ENCODE measurements at regions not wholly inside any gene's neighbourhood (a gene's known extent, or its start where the extent isn't known, plus 50 kb on each side); places are given as distances from the start of the nearest gene placed in this dataset.

GRCh38 chr5:2251751-2252150 lies 369.0 kb upstream of the IRX4 start:
- no peaks in the 10 kb centered on the region for H3K36me3 ChIP-seq (ENCODE audit: control insufficient read depth in 2 of 2, insufficient read depth in 2 of 2, low read length in 1 of 2)
- H3K9me3 ChIP-seq (ENCODE audit: control insufficient read depth in 2 of 2, insufficient read depth in 1 of 2, low read length in 1 of 2): no peaks in the 10 kb centered on the region
- WGBS: 92% methylated on average over 10 of the region's 10 CpGs
- no peaks in the 10 kb centered on the region for H3K27me3 ChIP-seq (ENCODE audit: control insufficient read depth in 2 of 2, insufficient read depth in 1 of 2, low read length in 1 of 2)
- no peaks in the 10 kb centered on the region for H3K4me1 ChIP-seq (ENCODE audit: control insufficient read depth in 2 of 2, insufficient read depth in 2 of 2, low read length in 2 of 2)
- H3K27ac ChIP-seq (ENCODE audit: low read depth in 1 of 2, low read length in 1 of 2): no peak overlapping the region
- H3K4me3 ChIP-seq (ENCODE audit: low read length in 2 of 2): no peak overlapping the region
- no peak for DNase-seq (ENCODE audit: low read depth in 6 of 9, low spot score in 9 of 9)

GRCh38 chr5:2251298-2251697 lies 368.6 kb upstream of the IRX4 start:
- Histone ChIP-seq H3K4me1 (ENCODE audit: control insufficient read depth in 2 of 2, insufficient read depth in 2 of 2, low read length in 2 of 2) (no peaks in the 10 kb centered on the region), H3K36me3 (ENCODE audit: control insufficient read depth in 2 of 2, insufficient read depth in 2 of 2, low read length in 1 of 2) (no peaks in the 10 kb centered on the region), H3K27me3 (ENCODE audit: control insufficient read depth in 2 of 2, insufficient read depth in 1 of 2, low read length in 1 of 2) (no peaks in the 10 kb centered on the region), H3K4me3 (ENCODE audit: low read length in 2 of 2) (no peak overlapping the region), H3K9me3 (ENCODE audit: control insufficient read depth in 2 of 2, insufficient read depth in 1 of 2, low read length in 1 of 2) (no peaks in the 10 kb centered on the region), H3K27ac (ENCODE audit: low read depth in 1 of 2, low read length in 1 of 2) (no peak overlapping the region)
- 70% methylated on average over 7 of the region's 7 CpGs for WGBS
- no peak for DNase-seq (ENCODE audit: low read depth in 6 of 9, low spot score in 9 of 9)

DNA sequence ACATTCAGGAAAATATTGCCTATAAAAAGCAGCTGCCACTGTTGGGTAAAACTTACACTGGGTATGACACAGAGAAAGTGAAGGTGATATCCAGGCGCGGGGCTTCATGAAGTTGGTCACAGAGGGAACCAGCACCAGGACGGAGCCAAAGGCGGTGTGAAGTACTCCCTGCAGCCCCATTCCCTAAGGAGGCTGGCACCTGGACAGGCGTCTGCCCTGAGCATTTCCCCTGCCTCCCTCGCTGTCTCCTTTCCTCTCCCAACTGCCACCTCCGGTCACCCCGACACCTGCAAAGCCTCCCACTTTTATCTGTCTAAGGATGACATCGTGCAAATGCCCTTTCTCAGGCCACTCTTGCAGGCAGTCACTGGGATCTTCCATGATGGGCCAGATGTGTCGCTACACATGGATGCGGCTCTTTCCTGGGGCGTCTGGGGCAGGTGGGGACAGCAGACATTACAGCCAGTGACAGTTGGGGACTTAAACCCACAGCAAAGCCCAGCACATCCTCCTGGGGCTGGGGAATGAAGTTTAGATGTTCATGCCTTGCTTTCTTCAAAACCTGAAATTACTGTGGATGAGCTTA lies 367.7 kb upstream of the IRX4 start:
- 95% methylated on average over 12 of the region's 12 CpGs for WGBS
- H3K27ac ChIP-seq (ENCODE audit: low read depth in 1 of 2, low read length in 1 of 2): no peak overlapping the region
- H3K9me3 ChIP-seq (ENCODE audit: control insufficient read depth in 2 of 2, insufficient read depth in 1 of 2, low read length in 1 of 2): no peaks in the 10 kb centered on the region
- no peaks in the 10 kb centered on the region for H3K36me3 ChIP-seq (ENCODE audit: control insufficient read depth in 2 of 2, insufficient read depth in 2 of 2, low read length in 1 of 2)
- DNase-seq (ENCODE audit: low read depth in 6 of 9, low spot score in 9 of 9): no peak
- no peaks in the 10 kb centered on the region for H3K27me3 ChIP-seq (ENCODE audit: control insufficient read depth in 2 of 2, insufficient read depth in 1 of 2, low read length in 1 of 2)
- H3K4me3 ChIP-seq (ENCODE audit: low read length in 2 of 2): no peak overlapping the region
- H3K4me1 ChIP-seq (ENCODE audit: control insufficient read depth in 2 of 2, insufficient read depth in 2 of 2, low read length in 2 of 2): no peaks in the 10 kb centered on the region

DNA sequence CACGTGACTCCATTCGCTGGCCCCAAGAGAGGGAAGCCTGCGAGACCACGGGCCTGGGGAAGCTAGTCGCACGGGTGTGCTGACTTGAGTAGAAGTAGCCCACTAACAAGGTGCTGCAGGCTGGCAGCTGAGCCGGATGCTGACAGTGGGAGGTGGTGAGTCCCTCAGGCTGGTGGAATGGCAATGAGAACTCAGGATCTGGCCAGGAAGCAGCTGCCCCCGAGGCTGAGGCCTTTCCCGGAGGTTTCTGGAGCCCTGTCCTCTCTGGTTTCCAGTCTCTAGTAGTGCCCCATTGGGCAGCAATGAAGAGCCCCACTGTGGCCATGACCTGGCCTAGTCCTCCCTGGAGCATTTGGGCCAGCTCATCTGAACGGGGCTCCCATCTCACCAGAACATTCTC lies 366.7 kb upstream of the IRX4 start:
- DNase-seq (ENCODE audit: low read depth in 6 of 9, low spot score in 9 of 9): no peak
- 89% methylated on average over 10 of the region's 10 CpGs for WGBS
- Histone ChIP-seq H3K4me1 (ENCODE audit: control insufficient read depth in 2 of 2, insufficient read depth in 2 of 2, low read length in 2 of 2) (no peaks in the 10 kb centered on the region), H3K36me3 (ENCODE audit: control insufficient read depth in 2 of 2, insufficient read depth in 2 of 2, low read length in 1 of 2) (no peaks in the 10 kb centered on the region), H3K27me3 (ENCODE audit: control insufficient read depth in 2 of 2, insufficient read depth in 1 of 2, low read length in 1 of 2) (no peaks in the 10 kb centered on the region), H3K27ac (ENCODE audit: low read depth in 1 of 2, low read length in 1 of 2) (no peak overlapping the region), H3K9me3 (ENCODE audit: control insufficient read depth in 2 of 2, insufficient read depth in 1 of 2, low read length in 1 of 2) (no peaks in the 10 kb centered on the region), H3K4me3 (ENCODE audit: low read length in 2 of 2) (no peak overlapping the region)

DNA sequence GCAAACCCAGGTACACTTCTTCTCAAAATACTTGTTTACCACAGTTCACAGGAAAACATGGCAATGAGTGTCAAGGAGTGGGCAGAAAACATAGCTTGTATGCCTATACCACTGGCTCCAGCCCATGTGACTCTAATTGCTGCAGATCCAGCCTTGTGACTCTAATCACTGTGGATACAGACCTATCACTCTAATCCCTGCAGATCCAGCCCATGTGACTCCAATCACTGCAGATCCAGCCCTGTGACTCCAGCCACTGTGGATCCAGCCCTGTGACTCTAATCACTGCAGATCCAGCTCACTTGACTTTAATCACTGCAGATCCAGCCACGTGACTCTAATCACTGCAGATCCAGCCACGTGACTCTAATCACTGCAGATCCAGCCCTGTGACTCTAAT lies 366.3 kb upstream of the IRX4 start:
- no peak overlapping the region for H3K4me3 ChIP-seq (ENCODE audit: low read length in 2 of 2)
- WGBS: 63% methylated on average over 2 of the region's 2 CpGs

DNA sequence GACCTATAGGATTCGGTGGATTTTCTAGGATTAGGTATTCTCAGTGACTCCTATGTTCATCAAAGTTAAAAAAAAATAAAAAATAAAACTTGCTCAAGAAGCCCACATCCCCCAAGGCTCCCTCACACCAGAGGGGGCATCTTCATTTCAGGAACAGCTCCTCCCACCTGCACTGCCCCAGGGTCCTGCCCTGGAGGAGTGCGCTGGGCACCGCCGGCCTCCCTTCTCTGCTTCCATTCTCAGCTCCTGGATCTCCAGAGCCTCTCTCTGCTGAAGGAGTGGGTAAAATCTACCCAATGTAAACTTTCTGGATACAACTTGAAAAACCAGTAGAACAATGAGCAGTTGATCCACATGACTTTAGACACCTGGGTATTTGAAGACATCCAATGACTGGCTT lies 359.8 kb upstream of the IRX4 start:
- 93% methylated on average over 4 of the region's 4 CpGs for WGBS
- no peaks in the 10 kb centered on the region for H3K9me3 ChIP-seq (ENCODE audit: control insufficient read depth in 2 of 2, insufficient read depth in 1 of 2, low read length in 1 of 2)
- H3K4me3 ChIP-seq (ENCODE audit: low read length in 2 of 2): no peak overlapping the region
- no peak for DNase-seq (ENCODE audit: low read depth in 6 of 9, low spot score in 9 of 9)
- no peaks in the 10 kb centered on the region for H3K36me3 ChIP-seq (ENCODE audit: control insufficient read depth in 2 of 2, insufficient read depth in 2 of 2, low read length in 1 of 2)
- no peaks in the 10 kb centered on the region for H3K27me3 ChIP-seq (ENCODE audit: control insufficient read depth in 2 of 2, insufficient read depth in 1 of 2, low read length in 1 of 2)
- no peak overlapping the region for H3K27ac ChIP-seq (ENCODE audit: low read depth in 1 of 2, low read length in 1 of 2)
- H3K4me1 ChIP-seq (ENCODE audit: control insufficient read depth in 2 of 2, insufficient read depth in 2 of 2, low read length in 2 of 2): no peaks in the 10 kb centered on the region

More for the DNA sequence above, 366.3 kb upstream of the IRX4 start:
- no peaks in the 10 kb centered on the region for H3K4me1 ChIP-seq (ENCODE audit: control insufficient read depth in 2 of 2, insufficient read depth in 2 of 2, low read length in 2 of 2)
- H3K27ac ChIP-seq (ENCODE audit: low read depth in 1 of 2, low read length in 1 of 2): no peak overlapping the region
- no peaks in the 10 kb centered on the region for H3K36me3 ChIP-seq (ENCODE audit: control insufficient read depth in 2 of 2, insufficient read depth in 2 of 2, low read length in 1 of 2)
- H3K27me3 ChIP-seq (ENCODE audit: control insufficient read depth in 2 of 2, insufficient read depth in 1 of 2, low read length in 1 of 2): no peaks in the 10 kb centered on the region
- DNase-seq (ENCODE audit: low read depth in 6 of 9, low spot score in 9 of 9): no peak
- H3K9me3 ChIP-seq (ENCODE audit: control insufficient read depth in 2 of 2, insufficient read depth in 1 of 2, low read length in 1 of 2): no peaks in the 10 kb centered on the region

DNA sequence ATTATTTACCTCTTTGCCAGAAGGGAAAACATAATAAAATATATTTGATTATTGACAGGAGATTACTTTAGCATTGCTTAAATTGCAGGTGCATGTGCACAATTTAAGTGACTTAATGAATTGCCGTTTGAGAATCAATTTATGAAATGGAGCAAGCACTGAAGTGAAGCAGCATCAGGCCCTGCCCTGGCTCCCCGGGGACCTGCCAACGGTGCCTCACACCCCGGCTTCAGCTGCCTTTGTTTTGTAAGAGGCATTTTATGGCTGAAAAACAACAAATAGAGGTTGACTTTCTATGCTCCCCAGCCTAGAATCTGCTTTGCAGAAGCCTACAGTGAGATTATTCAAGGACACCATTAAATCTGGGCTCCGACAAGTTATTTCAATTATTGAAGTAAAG lies 359.1 kb upstream of the IRX4 start:
- DNase-seq (ENCODE audit: low read depth in 6 of 9, low spot score in 9 of 9): no peak
- WGBS: 80% methylated on average over 5 of the region's 5 CpGs
- no peaks in the 10 kb centered on the region for H3K27me3 ChIP-seq (ENCODE audit: control insufficient read depth in 2 of 2, insufficient read depth in 1 of 2, low read length in 1 of 2)
- H3K9me3 ChIP-seq (ENCODE audit: control insufficient read depth in 2 of 2, insufficient read depth in 1 of 2, low read length in 1 of 2): no peaks in the 10 kb centered on the region
- H3K4me3 ChIP-seq (ENCODE audit: low read length in 2 of 2): no peak overlapping the region
- H3K36me3 ChIP-seq (ENCODE audit: control insufficient read depth in 2 of 2, insufficient read depth in 2 of 2, low read length in 1 of 2): no peaks in the 10 kb centered on the region
- H3K27ac ChIP-seq (ENCODE audit: low read depth in 1 of 2, low read length in 1 of 2): no peak overlapping the region
- H3K4me1 ChIP-seq (ENCODE audit: control insufficient read depth in 2 of 2, insufficient read depth in 2 of 2, low read length in 2 of 2): no peaks in the 10 kb centered on the region

DNA sequence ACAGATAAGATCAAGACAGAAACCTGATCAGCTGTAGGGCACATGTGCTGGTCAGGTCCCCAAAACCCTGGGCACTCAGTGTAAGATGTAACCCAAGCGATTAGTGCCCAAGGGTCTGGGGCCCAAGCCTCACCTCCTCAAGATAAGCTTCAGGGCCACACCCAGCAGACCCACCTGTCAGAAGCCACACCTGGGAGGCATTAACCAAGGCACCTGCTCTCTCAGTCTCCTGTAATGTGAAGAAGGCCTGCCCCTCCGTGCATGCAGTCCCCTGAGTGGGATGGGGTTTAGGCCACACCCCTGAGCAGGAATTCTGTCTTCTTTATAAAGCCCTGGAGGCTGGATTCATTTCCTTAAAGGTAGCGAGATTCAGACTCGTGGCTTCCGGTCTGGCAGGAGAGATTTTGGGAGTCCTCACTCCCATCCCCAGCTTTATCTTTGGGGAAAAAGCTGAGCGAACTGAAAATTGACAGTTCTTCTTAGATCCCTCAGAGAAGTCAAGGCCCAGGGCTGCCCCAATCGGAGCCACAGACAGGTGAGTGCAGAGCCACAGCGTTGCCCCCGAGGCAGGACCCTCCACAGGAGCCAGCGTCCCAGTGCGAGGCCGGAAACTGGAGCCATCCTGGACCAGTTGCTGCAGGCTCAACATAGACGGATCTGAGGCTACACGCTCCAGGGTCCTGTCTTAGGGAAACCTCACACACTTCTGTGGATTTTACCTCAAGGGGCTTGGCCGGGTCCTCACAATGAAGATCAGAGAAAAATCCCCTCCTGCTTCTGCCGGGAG lies 357.6 kb upstream of the IRX4 start:
- H3K9me3 ChIP-seq (ENCODE audit: control insufficient read depth in 2 of 2, insufficient read depth in 1 of 2, low read length in 1 of 2): no peaks in the 10 kb centered on the region
- no peaks in the 10 kb centered on the region for H3K4me1 ChIP-seq (ENCODE audit: control insufficient read depth in 2 of 2, insufficient read depth in 2 of 2, low read length in 2 of 2)
- H3K27me3 ChIP-seq (ENCODE audit: control insufficient read depth in 2 of 2, insufficient read depth in 1 of 2, low read length in 1 of 2): no peaks in the 10 kb centered on the region
- WGBS: 89% methylated on average over 16 of the region's 16 CpGs
- DNase-seq (ENCODE audit: low read depth in 6 of 9, low spot score in 9 of 9): no peak
- H3K36me3 ChIP-seq (ENCODE audit: control insufficient read depth in 2 of 2, insufficient read depth in 2 of 2, low read length in 1 of 2): no peaks in the 10 kb centered on the region
- no peak overlapping the region for H3K27ac ChIP-seq (ENCODE audit: low read depth in 1 of 2, low read length in 1 of 2)
- H3K4me3 ChIP-seq (ENCODE audit: low read length in 2 of 2): no peak overlapping the region

GRCh38 chr5:2239201-2239910 lies 356.6 kb upstream of the IRX4 start:
- DNase-seq (ENCODE audit: low read depth in 6 of 9, low spot score in 9 of 9): no peak
- H3K27me3 ChIP-seq (ENCODE audit: control insufficient read depth in 2 of 2, insufficient read depth in 1 of 2, low read length in 1 of 2): no peaks in the 10 kb centered on the region

More at GRCh38 chr5:2239201-2239910, 356.6 kb upstream of the IRX4 start:
- 90% methylated on average over 17 of the region's 17 CpGs for WGBS
- Histone ChIP-seq H3K4me1 (ENCODE audit: control insufficient read depth in 2 of 2, insufficient read depth in 2 of 2, low read length in 2 of 2) (no peaks in the 10 kb centered on the region), H3K9me3 (ENCODE audit: control insufficient read depth in 2 of 2, insufficient read depth in 1 of 2, low read length in 1 of 2) (no peaks in the 10 kb centered on the region), H3K36me3 (ENCODE audit: control insufficient read depth in 2 of 2, insufficient read depth in 2 of 2, low read length in 1 of 2) (no peaks in the 10 kb centered on the region), H3K27ac (ENCODE audit: low read depth in 1 of 2, low read length in 1 of 2) (no peak overlapping the region), H3K4me3 (ENCODE audit: low read length in 2 of 2) (no peak overlapping the region)

Measured in thymus (tissue), 11 donors.